ENCODE measurements at regions not wholly inside any gene's neighbourhood (a gene's known extent, or its start where the extent isn't known, plus 50 kb on each side); places are given as distances from the start of the nearest gene placed in this dataset.

- no peak for TF ChIP-seq MXI1 (IDR thresholded peaks at IDR 0.05; ENCODE audit: borderline replicate concordance, low read depth, low read length)
Observed at GRCh38 chr16:65702707-65703402, 581.0 kb upstream of the CDH11 start (continued).

- Histone ChIP-seq H2AK9ac (replicated peaks; ENCODE audit: low read depth, low read length, poor library complexity) (no peak overlapping the region), H4K91ac (ENCODE audit: insufficient read depth, low read depth, low read length) (no peak overlapping the region), H4K8ac (ENCODE audit: low read depth in 2 of 2, low read length in 2 of 2) (no peak overlapping the region), H3K56ac (ENCODE audit: extremely low read depth, insufficient read depth, low read length) (no peak overlapping the region), H3K36me3 (ENCODE audit: control insufficient read depth, insufficient read depth, low read length) (no peaks in the 10 kb centered on the region), H2BK15ac (ENCODE audit: low read depth, low read length) (no peak overlapping the region), H3K27ac (ENCODE audit: insufficient read depth, low read length) (no peak overlapping the region), H2BK120ac (ENCODE audit: low read depth, low read length) (no peak overlapping the region), H3K9me3 (ENCODE audit: control insufficient read depth, insufficient read depth, low read length) (no peaks in the 10 kb centered on the region), H2BK5ac (ENCODE audit: low read depth, low read length, poor library complexity, severe bottlenecking) (no peak overlapping the region), H4K20me1 (ENCODE audit: insufficient read depth, low read length) (no peaks in the 10 kb centered on the region), H3K4me1 (ENCODE audit: control insufficient read depth, insufficient read depth, low read length) (peaks cover 10% of the 10 kb centered on the region; the same call in 1 of the 2 replicates), H3K79me1 (ENCODE audit: low read depth in 1 of 2, low read length in 2 of 2) (no peaks in the 10 kb centered on the region), H3K4me2 (ENCODE audit: low read depth, low read length) (no peak overlapping the region), H2BK20ac (ENCODE audit: low read depth, low read length) (no peak overlapping the region), H3K4ac (ENCODE audit: low read depth, low read length) (no peak overlapping the region), H2AK5ac (ENCODE audit: low read depth, low read length) (no peak overlapping the region), H3K9me1 (ENCODE audit: insufficient read depth, low read length) (no peaks in the 10 kb centered on the region), H3K23ac (ENCODE audit: low read depth, low read length) (no peak overlapping the region), H3K14ac (replicated peaks; ENCODE audit: low read depth, low read length) (no peak overlapping the region), H3K4me3 (ENCODE audit: insufficient read depth, low read depth, low read length) (no peak overlapping the region), H4K5ac (ENCODE audit: low read depth, low read length) (no peak overlapping the region), H3K27me3 (ENCODE audit: control insufficient read depth, insufficient read depth, low read length) (no peaks in the 10 kb centered on the region), H3K18ac (ENCODE audit: low read depth, low read length) (no peak overlapping the region; the same call in 1 of the 2 replicates), H2AFZ (replicated peaks; ENCODE audit: low read length, poor library complexity) (no peak overlapping the region), H3K9ac (ENCODE audit: low read depth, low read length) (no peak overlapping the region)
- TF ChIP-seq MXI1 (IDR thresholded peaks at IDR 0.05; ENCODE audit: borderline replicate concordance, low read depth, low read length) (no peak), CEBPB (IDR thresholded peaks at IDR 0.05; ENCODE audit: low read depth, low read length) (peak; percentile 71)
- ChIA-PET POLR2A (ENCODE audit: unreplicated experiment) (no interaction called here), CTCF (no interaction called here)
- intact Hi-C loops (cut with micrococcal nuclease) (loop anchor here (5.0 kb wide), 1 partner anchor 578 kb away; the partner anchor contains the start of gene CDH11), dilution Hi-C loops (cut with HindIII; ENCODE audit: low sequenced_read_pairs, unreplicated experiment) (no loop called here), in situ Hi-C loops (cut with MboI; ENCODE audit: low sequenced_read_pairs) (no loop called here)
- no peak for ATAC-seq (ENCODE audit: low read depth)
- no peak for DNase-seq
- no CpG with 5 or more reads among the region's 2 CpGs for whole genome bisulfite sequencing, 2 experiments (ENCODE audit: extremely low coverage in 2 of 2, insufficient read length in 1 of 2)
- no TSS peak for BruUV-seq (replicated peaks)
Observed at GRCh38 chr16:65700596-65700995, 578.7 kb upstream of the CDH11 start.
